ENCODE measurements at regions not wholly inside any gene's neighbourhood (a gene's known extent, or its start where the extent isn't known, plus 50 kb on each side); places are given as distances from the start of the nearest gene placed in this dataset.

DNA sequence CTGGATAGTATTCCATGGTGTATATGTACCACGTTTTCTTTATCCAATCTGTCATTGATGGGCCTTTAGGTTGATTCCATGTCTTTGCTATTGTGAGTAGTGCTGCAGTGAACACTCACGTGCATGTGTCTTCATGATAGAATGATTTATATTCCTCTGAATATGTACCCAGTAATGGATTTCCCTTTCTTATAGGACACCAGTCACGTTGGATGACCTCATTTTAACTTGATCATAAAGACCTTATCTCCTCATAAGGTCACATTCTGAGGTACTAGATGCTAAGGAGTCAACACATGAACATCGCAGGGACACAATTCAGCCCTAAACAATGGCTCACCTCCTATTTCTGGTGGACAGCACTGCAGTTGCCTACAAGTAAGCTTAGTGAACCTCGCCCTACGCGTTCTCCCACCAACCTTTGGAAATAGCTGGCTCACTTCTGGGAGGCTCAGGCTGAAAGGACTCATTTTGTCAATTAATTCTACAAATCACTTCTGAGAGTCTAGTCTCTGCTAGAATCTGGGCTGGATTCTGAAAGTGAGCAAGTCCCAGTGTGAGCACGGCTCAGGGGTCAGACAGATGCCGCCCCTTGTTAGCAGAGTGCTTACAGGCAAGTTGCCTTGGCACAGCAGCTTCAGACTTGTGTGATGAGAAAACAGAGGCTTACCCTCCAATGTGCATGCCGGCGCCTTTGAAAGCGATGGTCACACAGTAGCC is 183.8 kb upstream of the GSC start:
- no peak for DNase-seq (ENCODE audit: low spot score)

DNA sequence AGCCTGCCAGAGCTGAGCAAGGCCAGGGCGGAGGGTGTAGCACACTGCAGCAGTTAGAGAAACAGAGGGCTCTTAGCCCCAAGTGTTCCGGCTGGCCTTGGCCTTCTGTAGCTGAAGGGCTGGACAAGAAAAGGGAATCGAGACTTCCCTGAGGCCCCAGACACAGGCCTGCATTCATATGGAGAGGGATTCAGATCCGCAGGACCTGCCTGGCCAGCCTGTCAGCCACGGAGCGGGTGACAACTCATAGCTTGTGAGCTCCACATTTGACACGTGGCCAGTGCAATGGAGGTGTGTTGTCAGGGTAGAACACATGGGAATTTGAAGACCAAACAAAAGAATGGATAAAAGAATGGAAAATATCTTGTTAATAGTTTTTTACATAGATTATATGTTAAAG is 182.2 kb upstream of the GSC start:
- DNase-seq (ENCODE audit: low spot score), result no peak

DNA sequence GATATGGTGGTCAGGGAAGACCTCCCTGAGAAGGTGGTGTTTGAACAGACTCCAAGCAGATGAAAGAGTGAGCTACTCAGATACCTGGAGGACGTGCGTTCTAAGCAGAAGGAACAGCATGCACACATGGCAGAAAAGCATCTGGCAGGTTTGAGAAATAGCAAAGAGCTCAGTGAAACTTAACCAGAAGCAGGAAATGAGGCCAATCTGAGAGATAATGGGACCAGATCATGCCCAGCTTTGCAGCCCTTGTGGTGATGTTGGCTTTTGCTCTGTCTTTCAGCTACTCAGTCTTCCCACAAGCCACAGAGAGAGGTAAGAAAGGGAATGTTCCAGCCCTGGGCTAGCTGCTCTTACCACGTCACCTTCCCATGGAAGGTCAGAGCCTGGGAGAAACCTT is 176.3 kb upstream of the GSC start:
- DNase-seq (ENCODE audit: low spot score), result peak; percentile 24

DNA sequence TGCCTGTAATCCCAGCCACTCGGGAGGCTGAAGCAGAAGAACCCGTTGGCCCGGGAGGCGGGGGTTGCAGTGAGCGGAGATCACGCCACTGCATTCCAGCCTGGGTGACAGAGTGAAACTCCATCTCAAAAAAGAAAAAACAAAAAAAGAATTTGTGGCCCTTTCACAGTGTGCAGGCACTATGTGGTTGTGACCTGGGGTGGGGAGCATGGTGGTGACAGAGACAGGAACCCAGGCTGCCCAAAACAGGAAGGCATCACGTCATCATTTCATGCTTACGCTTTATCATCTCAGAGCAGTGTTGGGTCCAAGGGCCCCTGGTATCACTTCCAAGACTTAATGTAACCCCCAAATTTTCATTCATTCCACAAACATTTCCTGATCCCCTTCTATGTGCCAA is 175.7 kb upstream of the GSC start:
- DNase-seq (ENCODE audit: low spot score), result peak; percentile 49

DNA sequence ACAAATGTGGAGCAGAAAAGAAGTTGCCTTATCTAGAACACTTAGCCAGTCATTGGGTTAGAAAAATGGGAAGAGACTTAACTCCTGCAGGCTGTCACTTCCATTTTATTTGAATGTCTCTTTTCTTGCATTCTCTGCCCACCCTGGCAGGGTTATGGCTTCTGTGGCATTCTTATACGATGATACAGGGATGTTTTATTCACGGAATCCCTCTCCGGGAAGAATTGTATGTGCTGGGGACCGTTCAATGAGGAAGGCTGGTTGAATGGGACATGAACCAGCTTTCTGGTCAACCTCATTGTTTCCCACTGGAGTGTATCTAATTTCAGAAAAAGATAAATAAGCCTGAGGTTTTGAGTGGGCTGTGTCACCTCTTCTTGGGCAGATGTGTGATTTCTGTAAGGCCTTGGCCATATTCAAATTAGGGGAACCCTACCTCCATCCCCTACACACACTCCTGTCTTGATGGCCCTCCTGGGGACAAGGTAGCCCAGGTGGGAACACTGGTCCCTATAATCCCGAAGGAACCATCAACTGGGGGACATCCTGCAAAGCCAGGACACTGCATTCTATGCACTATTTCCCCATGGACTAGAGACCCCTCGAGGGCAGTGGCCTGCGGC is 174.8 kb upstream of the GSC start:
- DNase-seq (ENCODE audit: low spot score), result no peak

DNA sequence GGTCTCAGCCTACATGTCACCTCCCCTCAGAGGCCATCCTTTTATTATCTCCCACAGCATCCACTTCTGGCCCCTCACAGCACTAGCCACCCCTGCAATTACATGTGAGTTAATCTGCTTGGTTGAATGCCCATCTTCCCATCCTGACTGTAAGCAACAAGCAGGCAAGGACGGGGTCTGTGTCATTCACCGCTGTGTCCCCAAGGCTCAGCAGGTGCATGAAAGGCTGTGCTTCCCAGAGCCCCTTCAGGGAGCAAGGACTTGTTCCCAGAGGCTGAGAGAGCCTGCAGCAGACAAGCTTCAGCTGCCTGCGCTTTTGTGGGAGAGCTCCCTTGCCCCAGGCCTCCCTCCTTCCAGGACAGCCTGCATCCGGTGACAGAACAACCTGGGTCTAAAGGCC is 172.7 kb upstream of the GSC start:
- no peak for DNase-seq (ENCODE audit: low spot score)

DNA sequence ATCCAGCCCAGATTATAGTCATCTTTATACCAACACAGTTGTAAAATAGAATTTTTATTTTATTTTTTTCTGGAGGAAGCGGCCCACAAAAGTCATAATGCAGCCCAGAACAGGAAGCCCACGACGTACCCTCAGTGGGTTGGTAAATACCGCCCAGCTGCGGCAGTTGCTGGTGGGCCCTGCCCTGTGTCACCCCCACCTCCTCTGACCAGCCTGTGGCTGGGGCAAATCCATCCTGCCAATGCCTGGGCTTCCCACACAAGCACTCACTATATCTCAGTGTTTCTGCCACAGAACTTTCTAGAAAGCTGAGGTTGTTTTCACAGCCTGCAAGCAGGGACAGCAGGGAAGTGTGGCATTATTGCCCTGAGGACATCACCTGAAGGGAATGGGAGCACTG is 171.4 kb upstream of the GSC start:
- no peak for DNase-seq (ENCODE audit: low spot score)

DNA sequence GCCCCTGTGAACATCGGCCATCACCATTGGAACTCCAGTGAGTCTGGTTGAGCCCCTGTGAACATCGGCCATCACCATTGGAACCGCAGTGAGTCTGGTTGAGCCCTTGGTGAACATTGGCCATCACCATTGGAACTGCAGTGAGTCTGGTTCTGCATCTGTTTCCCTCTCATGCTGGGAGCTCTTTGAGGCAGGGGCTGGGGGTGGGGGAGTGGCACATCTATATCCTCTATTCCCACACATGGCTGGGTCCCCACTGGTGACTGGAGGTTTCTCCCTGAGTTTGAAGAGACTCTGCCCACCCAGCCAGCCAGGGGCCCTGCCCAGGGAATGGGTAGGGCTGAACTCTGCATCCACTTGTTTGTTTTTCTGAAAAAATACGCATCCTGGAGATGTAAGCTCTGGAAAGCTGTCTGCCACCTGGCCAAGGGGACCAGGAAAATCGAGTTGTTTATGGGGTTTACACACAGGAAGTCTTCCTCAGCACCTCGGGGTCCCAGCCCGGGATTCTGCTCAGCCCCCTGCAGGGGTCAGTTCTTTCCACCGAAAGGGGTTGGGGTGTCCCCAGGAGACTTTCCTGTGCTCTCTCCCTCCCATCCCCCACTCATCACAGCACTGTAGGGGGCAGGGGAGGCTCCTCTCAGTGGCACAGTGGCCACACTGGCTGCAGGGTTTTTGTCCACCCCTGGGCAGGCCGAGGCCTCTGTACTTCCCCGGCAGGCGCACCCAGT is 170.5 kb upstream of the GSC start:
- no peak for DNase-seq (ENCODE audit: low spot score)

DNA sequence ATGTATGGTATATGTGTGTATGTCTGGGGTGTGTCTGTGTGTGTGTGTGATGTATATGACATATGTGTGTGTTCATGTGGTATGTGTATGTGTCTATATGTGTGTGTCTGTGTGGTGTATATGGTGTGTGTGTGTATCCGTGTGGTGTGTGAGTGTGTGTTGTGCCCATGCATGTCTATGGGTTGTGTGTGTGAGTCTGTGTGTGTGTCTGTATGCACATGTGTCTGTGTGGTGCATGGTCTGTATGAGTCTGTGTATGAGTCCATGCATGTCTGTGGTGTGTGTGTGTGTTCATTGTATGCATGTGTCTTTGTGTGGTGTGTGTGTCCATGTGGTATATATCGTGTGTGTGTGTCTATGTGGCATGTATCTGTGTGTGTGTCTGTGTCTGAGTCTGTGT is 168.1 kb upstream of the GSC start:
- DNase-seq (ENCODE audit: low spot score), result no peak

DNA sequence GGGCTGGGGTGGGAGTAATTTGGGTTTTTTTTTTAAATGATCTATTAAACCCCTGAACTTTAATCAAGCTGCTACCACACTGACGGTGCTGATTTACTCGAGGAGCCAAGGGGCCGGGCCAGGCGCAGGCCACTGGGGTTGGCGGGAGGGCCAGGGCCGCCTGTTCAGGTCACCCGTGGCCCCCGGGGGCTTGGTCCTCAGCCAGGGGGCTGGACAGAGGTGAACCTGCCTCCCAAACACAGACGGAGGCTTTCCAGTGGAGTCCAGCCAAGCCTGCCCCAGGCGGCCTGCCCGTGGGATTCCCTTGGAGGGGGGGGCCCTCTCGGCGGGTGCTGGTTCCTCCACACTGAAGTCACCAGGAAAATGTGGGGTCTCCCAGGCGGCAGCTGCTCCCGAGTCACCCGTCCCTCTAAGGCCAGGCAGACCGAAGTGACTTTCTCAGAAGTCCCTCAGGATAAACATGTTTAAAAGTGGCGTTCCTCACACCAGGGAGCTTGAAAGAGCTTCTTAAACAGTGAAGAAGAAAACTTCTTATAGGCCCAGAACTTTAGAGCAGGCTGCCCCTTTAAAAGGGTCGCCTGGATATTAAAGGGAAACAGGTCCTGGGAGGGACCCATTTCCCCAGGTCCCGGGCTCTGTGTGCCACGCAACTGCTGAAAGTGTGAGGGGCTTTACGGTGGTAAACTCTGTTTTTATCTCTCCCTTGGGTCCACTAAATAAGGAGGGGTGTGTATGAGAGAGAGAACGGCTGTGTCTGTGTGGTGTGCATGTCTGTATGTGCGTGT is 167.2 kb upstream of the GSC start:
- no peak for DNase-seq (ENCODE audit: low spot score)

DNA sequence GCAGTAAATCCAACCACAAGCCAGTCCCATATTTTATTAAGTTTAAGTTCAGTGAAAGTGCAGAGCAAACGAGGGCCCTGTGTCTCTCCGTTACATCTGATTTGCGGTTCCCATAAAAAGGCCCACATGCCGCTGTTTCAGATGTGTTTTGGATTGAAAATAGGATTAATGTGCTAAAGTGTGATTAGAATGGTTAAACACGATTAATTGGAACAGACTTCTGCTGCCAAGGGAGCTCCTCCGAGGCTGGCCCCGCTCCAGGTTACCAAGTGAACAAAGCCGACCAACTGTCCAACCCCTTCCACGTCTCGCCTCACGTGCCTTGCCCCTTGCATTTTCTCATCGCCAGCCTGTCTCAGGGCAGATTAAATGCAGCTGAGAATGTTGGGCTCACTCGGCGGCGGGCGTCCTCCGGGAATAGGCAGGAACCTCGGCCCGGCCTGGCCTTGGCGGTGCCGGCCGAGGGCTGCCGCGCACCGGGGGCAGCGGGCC is 166.5 kb upstream of the GSC start:
- DNase-seq (ENCODE audit: low spot score), result no peak

DNA sequence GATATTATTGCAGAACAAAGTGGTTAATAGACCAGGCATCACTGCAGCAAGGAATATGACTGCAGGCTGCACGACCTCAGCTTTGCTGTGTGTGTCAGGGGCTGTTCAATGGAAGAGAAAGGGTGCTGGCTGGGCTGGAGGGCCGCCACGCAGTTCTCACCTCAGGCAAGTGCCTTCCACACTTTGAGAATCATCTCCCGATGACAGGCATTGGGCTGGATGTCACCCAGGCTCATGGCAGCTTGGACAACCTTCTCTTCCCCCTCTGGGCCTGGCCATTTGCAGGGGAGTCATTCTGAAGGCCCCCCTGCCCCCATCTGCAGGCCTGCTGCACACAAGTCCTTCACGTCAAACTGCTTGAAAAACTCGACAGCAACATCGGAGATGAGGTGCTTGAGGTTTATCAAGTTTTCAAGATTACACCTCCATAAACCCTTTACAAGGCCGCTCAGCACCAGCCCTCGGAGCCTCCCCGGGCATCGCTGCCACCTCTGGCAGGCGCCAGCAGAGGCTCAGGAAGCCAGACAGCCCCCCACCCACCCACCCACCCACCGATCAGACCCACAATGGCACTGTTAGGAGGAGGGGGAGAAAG is 165.9 kb upstream of the GSC start:
- DNase-seq (ENCODE audit: low spot score), result no peak

DNA sequence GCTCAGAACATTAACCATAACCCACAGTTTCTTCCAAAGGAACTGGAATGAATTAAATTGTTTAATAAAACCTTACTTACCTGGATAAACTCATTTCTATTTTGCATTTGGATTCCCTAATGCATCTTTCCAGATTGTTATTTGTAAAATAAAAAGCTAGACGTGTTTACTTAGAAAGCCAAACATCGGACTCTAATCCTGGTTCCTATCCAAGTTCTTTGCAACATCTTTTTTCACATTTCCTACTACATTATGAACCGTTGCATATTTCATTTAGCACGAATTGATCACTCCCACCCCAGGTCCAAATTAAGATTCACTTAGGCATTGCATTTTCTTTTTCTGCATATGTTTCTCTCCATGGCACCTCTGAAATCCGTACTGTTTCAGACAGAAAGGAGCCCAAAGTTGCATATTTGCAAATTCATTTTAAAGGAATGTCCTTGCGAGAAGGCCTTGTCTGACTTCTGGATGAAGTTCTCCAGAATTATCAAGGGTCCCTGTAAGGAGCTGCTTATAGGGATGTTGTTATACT is 164.4 kb upstream of the GSC start:
- DNase-seq (ENCODE audit: low spot score), result no peak

DNA sequence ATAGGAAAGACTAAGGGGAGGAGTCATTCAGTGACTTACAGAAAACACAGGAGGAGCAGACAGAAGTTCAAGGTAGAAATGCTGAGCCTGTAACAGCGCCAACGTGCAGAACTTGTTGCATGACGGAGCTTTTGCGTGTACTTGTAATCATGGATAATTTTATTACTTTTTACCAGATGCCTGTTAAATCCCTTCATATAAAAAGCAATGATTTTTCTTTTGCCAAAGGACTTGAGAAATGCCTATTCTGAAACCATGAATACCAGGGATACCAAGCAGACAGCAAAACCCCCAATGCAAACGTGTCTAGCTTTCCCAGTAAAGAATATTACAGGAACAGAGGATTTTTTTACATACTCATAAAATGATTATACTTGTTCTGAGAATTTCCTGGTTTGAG is 163.6 kb upstream of the GSC start:
- no peak for DNase-seq (ENCODE audit: low spot score)

DNA sequence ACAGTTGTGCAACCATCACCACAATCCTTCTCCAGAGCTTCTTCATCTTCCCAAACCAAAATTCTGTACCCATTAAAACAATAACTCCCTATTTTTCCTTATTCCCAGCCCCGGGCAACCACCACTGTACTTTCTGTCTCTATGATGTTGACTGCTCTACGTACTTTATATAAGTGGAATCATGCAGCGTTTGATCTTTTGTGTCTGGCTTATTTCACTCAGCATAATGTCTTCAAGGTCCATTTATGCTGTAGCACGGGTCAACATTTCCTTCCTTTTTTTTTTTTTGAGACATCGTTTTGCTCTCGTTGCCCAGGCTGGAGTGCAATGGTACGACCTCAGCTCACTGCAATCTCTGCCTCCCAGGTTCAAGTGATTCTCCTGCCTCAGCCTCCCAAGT is 162.7 kb upstream of the GSC start:
- DNase-seq (ENCODE audit: low spot score), result no peak

DNA sequence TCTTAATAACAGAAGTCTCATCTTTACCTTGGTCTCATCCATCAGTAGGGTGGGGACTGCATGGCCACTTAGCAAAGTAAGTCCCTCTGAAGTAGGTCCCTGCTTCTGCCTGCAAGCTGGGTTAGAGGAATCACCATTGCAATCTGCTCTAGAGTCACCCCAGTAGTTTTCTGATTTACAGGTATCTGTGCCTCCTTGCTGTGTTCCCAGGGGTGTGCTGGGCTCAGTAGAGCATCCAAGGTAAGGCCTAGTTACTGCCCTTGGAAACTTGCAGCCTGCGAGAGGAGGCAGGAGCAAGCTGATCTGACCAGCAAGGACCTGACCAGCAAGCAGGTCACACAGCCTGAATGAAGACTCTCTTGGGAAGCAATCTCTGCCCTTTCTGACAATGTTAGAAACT is 160.8 kb upstream of the GSC start:
- DNase-seq (ENCODE audit: low spot score), result no peak

DNA sequence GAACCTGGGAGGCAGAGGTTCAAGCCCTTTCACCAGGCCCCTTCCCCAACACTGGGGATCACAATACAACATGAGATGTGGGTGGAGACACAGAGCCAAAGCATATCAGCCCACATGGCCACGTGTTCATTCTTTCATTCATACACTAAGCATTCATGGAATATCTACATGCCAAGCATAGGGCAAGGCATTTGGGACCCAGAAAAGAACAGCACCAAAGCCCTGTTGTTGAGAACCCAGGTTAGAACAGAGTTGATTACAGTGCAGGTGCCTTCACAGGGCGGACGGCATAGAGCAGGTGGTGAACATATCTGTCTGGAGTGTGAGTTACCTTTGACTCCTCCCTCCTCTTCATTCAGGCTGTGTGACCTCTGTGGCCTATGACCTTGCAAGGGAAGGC is 159.4 kb upstream of the GSC start:
- no peak for DNase-seq (ENCODE audit: low spot score)

DNA sequence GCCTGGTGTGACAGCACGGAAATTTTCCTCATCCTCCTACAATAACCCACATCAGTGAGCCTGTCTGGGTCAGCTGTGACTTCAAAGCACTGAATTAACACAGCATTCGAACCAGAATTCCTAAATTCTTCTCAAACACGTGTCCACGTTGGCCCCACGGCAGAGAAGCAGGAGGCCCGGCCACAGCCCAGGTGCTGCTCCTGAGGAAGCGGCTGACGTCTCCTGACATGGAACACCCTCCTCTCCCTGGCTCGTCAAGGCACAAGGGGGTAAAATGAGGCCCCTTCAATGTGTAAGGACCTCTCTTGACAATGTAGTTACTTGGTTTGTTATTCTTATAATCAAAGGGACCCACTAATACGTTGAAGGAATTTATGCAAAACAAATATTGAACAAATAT is 156.3 kb upstream of the GSC start:
- no peak for DNase-seq (ENCODE audit: low spot score)

DNA sequence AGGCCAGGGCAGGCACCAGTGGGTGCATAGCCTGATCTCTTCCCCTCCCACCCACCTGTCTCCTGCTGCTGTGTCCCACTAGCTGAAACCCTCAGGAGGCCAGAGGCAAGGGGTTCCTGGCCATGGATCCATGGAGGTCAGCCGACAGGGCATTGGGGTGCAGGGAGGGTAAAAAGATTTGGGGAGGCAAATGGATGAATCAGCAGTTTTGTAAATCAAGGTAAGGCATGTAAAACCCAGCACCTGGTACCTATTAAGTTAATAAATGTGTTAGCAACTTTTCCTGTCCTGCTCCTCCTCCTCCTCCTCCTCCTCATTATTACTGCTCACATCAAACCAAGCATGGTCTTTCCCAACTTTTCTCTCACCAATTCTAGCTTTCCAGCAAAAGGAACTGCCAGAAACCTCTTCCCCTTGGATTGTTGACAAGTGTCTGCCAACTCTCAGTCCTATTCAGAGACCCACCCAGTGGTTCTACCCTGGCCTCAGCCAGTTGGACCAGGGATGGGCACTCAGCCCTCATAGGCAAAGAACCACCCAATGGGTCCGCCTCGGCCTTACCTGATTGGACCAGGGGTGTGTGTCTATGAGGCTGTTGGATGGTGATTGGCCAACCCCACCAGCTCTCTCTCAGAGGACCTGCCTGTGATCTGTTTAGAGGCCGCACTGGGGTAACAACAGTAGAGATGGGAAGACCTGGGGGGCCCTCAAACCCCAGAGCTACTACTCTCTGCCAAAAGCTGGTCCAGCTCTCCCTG is 155.7 kb upstream of the GSC start:
- no peak for DNase-seq (ENCODE audit: low spot score)

DNA sequence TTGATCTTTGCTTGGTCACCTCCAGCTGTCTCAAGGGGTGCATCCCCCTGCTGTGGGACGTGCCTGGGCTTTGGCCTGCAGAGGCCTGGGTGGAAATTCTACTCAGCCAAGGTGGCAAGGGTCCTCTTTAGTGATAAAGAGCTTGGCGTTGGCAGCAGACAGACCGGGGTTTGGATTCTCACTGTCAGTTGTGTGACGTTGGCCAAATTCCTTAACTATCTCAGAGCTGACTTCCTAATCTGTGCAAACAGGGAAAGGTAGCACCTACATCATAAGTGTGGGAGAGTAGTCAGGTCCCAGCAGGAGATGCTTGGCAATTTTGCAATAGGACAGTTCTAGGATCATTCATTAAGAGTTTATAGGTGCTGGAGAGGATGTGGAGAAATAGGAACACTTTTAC is 154.3 kb upstream of the GSC start:
- DNase-seq (ENCODE audit: low spot score), result no peak

DNA sequence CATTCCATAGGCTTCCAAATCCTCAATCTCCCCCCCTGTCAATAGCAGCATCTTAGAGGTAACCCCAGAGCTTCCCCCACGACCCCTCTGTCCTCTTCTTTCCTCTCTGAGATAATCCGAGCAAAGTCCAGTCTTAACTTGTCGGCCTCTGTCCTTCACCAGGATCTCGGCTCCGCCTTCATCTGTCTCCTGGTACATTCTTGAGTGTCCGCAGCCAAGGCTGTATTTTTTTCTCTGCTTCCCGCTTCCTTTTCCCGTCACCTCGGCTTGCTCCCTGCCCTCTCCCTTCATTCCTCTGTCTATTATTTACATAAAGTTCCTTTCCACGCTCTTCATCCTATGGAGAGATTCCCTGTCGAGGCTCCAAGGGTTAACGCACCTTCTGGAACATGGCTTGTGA is 153.9 kb upstream of the GSC start:
- DNase-seq (ENCODE audit: low spot score), result no peak

Data from CD4-positive, alpha-beta T cell treated with Interleukin-2 at 100 ng/mL for 4 hours (primary cell).